Activated CD8-positive, alpha-beta memory T cell treated with anti-CD3 and anti-CD28 coated beads for 48 hours (primary cell): ENCODE measurements at regions not wholly inside any gene's neighbourhood (a gene's known extent, or its start where the extent isn't known, plus 50 kb on each side); places are given as distances from the start of the nearest gene placed in this dataset.
"Not testable (repeated sequence)": the region's sequence is repeated elsewhere in the genome, so short reads cannot be mapped to it uniquely, and the experiment has no call there.

Experiments
- DNase-seq, 3 experiments: peaks; one replicate each; pipeline ENCODE4 v3.0.0-alpha.2; 2020; ENCODE audit warnings: low read depth in 2 of 3, low spot score in 2 of 3

- DNase-seq, result not testable (repeated sequence)
These were observed 761.6 kb upstream of the NCAM2 start for GRCh38 chr21:20236649-20237048.

- no peak for DNase-seq
These were observed 748.8 kb upstream of the NCAM2 start for GRCh38 chr21:20249401-20249800.

DNA sequence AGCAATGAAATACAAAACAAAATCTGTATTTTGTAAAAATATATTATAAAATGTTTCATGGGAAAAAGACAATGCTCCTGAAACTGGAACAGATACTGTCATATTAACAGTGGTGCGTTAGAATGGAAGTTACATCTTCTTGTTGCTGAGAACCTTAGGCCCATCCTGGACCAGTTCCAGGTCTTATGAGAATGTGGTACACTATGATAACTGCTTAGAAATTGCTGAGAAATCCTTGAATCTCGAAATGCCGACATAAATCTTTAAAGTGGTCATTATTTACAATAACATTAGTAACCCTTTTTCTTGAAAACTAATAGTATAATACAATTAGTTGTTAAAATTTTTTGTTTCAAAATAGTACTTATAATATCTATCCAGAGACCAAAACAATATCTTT is 747.9 kb upstream of the NCAM2 start:
- DNase-seq, result no peak

DNA sequence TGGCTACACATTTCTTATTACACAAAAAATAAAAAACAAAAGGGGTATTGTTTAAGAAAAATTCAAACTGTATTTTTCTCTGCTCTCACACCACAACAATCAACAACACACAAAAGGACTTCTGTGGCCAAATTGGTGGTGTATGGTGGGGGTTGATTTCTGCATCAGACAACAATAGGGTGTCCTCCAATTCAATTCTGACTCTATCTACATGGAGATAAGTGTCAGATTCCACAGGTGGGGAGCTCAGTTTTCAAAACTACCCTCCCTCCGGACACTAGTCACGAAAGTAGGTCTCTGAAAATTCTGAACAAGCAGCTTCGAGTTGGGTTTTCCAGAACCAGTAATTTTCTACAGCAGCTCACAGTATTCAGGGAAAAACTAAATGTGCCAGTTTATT is 744.9 kb upstream of the NCAM2 start:
- no peak for DNase-seq

DNA sequence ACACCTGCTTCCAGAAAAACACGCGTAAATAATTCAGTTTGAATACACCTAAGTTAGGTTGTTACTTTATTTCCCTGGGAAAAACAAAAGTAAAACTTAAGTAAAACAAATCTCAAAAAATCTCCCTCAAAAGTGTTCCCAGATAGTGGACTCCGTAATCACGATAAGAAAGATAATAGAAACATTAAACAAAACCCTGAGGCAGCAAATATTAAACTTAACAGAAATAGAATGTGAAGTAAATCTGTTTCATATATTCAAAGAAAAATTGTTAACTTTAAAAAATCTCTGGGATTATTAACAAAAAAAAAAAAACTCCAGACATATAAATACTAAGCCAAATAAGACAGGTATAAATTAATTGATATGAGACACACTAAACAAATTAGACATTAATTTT is 743.2 kb upstream of the NCAM2 start:
- no peak for DNase-seq

- DNase-seq, result no peak
These were observed 741.0 kb upstream of the NCAM2 start for GRCh38 chr21:20257052-20257740.

DNA sequence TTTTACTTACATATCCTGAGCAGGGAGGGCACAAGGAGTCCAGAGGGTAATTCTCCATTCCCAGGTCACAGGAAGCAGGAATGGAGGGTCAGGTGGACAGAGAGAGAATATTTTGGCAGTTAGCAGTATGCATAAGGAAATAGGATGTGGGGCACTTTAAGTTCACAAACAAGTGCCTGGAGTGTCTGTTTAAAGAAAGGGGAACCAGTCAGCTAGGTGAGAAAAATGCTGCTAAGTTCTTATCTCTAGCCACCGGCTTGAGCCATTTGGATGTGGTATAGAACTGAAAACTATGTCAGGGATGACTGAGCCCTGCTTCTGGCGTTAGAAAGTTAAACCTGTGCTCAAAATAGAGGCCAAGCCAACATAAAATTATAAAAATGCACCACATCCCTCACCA is 739.7 kb upstream of the NCAM2 start:
- no peak for DNase-seq

DNA sequence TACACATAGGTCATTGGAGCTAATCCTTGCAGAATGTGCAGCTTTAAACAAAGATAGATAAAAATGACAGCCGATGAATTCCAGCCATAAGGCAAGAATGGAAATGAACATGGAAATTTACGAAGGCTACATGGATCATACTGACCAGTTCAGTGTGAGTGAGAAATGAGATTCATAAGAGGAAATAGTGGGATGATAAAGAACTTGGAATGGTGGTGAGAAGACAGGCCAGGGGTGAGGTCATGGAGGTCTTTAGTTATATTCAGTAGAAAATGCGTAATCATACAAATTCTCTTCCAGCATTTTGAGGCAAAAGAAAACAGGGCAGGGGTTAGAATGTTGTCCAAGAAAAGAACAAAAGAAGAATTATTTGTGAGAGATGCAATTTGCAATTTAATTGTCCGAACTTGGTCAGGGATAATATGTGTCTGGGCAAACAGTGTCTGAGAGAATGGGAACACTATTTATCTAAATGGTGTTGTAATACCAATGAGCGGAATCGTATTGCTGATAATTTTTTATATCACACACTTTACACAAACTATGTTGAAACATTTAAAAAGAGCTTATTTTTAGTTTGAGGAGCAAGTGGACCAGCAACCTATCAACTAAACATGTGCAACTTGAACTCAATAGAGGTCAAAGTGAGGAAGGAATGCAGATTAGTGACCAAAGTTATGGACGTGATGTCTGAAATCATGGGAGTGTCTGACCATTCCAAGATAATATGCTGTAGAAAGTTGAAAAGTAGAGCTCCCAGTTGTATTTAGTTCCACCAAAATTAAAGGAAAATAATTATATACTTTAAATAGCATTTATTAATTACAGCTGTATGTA is 739.0 kb upstream of the NCAM2 start:
- no peak for DNase-seq

GRCh38 chr21:20260124-20260523 is 738.1 kb upstream of the NCAM2 start:
- DNase-seq, result no peak

DNA sequence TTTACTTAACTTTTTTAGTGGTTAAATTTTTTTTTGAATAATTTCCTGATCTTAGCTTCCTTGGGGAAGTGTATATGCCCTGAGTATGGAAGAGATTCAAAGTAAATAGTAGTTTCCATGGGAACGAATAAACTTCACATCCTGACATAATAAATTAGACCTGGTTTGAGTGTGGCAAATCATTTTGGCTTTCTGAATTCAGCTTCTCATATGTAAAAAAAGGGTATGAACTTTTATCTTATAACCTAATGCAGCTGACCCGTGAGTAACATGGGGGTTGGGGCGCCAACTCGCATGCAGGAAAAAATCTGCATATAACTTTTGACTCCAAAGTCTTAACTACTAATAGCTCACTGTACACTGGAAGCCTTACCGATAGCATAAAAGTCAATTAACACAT is 736.8 kb upstream of the NCAM2 start:
- DNase-seq, result no peak

- no peak for DNase-seq
These were observed 732.3 kb upstream of the NCAM2 start for GRCh38 chr21:20265707-20266440.

GRCh38 chr21:20266441-20266710 is 731.8 kb upstream of the NCAM2 start:
- no peak for DNase-seq

DNA sequence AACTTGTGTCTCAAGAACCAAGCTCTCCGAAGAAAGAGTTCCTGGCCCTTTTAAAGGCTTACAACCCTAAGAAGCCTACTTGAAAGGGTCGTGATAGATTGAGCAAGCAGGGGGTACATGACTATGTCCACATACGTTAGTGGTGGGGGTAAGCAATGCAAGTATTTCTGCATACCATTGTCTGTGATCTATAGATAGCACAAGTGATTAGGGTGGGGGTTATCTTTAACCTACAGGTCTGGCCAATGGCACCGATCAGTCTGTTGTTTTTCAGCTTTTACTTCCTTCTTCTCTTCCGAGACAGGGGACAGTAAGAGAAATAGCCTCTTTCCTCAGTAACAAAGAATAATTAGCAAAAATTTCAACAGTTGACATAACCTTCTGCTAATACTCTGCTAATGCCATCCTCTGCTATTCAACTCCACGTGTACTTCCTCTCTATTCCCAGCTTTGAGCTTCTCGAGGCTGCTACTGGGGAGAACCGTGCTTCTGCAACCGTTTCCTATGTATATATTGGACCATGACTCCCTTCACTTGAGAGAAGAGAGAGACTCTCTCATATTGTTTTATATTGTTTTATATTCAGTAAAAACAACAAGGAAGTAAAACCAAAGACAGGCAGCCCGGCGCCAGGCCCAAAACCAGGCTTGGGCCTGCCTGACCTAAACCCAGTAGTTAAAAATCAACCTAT is 727.7 kb upstream of the NCAM2 start:
- no peak for DNase-seq

GRCh38 chr21:20272791-20273362 is 725.3 kb upstream of the NCAM2 start:
- DNase-seq, result no peak

DNA sequence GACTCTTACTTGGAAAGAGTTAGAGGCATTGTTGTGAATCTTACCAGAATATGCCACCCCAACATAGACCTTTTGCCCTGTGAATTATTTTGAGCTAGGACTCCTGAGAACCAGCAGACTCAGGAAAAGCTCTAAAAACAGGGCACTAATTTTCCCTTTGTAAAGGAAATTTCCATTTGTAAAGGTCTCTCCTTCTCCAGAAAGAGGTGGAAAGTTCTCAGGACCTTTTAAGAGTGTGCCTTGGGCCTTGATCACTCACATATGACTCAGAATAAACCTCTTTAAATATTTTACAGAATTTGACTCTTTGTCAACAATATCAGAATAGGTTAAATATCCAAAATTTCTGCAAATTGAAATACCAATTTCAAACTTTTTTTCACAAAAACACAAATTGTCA is 721.8 kb upstream of the NCAM2 start:
- DNase-seq, result no peak

GRCh38 chr21:20276954-20277353 is 721.3 kb upstream of the NCAM2 start:
- no peak for DNase-seq

DNA sequence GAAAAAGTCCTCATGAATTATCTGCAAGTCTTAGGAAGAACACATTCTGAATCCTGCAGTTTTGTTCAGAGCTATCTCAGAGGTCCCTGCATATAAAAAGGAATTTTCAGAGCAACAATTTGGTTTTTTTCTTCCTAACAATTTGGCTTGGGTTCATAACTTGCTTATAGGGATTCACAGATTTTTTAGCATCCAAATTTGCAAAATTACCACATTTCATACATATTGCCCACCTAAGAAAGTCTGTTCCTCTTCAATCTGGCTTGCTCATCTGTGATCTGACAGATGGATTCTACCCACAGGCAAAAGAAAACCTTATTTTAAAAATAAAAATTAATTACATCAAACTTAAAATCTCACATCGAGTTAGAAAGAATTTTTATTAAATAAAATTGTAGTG is 714.4 kb upstream of the NCAM2 start:
- no peak for DNase-seq

- no peak for DNase-seq
These were observed 705.9 kb upstream of the NCAM2 start for GRCh38 chr21:20292280-20292679.

- not testable (repeated sequence) for DNase-seq
These were observed 705.4 kb upstream of the NCAM2 start for GRCh38 chr21:20292854-20293253.

DNA sequence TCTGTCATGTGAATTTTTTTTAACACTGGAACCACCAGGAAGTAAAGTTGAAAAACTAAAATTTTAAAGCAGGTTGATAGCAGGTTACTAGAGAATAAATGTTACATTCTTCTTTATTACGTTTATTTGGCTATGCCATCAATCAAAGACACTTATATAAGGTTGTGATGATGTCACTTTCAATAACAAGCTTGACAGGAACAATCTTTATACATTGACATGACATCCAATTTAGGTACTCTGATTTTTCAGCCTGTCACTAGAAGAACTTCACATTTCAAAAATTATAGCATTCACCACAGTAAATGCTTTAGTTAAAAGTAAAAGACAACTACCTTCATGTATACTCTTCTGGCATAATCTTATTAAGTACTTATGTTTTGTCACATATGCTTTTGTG is 696.8 kb upstream of the NCAM2 start:
- DNase-seq, result no peak

DNA sequence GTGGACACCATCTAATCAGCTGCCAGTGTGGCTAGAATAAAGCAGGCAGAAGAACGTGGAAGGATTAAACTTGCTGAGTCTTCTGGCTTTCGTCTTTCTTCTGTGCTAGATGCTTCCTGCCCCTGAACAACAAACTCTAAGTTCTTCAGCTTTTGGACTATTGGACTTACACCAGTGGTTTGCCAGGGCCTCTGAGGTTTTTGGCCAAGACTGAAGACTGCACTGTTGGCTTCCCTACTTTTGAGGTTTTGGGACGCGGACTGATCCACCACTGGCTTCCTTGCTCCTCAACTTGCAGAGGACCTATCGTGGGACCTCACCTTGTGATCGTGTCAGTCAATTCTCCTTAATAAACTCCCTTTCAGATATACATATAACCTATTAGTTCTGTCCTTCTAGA is 696.1 kb upstream of the NCAM2 start:
- no peak for DNase-seq
